ENCODE measurements at regions not wholly inside any gene's neighbourhood (a gene's known extent, or its start where the extent isn't known, plus 50 kb on each side); places are given as distances from the start of the nearest gene placed in this dataset.

DNA sequence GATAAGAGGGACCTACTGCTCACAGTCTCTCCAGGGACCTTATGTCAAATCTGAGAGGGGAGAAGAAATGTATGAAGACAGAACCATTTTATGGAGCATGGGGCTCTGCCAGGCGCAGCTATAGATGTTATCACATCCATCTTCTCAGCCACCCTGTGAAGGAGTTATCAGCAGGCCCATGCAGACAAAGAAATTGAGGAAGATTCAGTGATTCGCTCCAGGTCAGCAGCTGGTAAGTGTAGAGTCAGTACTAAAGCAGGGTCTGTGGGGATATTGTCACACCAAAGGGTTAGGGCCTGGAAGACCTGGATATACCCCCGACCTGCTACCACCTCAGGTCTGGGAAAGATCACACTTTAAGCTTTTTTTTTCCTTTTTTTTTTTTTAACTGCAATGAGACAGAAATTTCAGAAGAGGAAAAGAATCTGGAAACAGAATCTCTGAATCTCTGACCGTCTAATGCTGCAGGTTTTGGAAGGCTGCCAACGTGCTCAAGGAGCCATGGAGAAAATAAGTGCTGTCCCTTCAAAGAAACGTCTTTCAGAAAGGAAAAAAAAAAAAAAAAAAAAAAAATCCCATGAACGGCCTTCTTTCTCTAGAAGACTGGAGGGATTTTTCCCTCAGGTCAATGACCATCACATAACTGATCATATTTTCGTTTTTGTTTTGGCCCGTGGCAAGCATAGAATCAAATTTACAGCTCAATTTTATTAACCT is 73.3 kb upstream of the PLEKHG7 start:
- no peak for DNase-seq (ENCODE audit: low spot score)
- H3K4me1 ChIP-seq (ENCODE audit: insufficient read depth, poor library complexity, severe bottlenecking): peaks cover 6% of the 10 kb centered on the region
- TF ChIP-seq CTCF (IDR thresholded peaks at IDR 0.05; ENCODE audit: poor library complexity, severe bottlenecking): no peak

DNA sequence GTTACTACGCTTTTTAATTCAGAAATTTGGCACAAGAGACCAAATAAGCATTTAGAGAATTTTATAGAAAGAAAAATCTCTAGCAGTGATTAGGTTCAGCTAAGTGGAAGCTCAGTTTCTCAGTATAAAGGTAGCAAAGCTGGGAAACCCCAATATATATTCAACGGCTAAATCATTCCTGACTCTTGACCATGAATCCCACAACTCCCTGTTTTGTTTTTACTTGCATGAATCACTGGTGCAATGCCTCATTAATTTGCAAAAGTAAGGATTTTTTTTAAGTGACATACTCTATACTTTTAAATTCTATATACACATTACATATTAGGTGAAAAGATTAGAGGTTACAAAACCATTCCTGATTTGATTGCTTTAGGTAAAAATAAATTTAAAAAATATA is 74.3 kb upstream of the PLEKHG7 start:
- Histone ChIP-seq H3K27me3 (ENCODE audit: insufficient read depth, poor library complexity, severe bottlenecking) (no peaks in the 10 kb centered on the region), H3K27ac (ENCODE audit: poor library complexity, severe bottlenecking) (no peak overlapping the region), H3K4me3 (ENCODE audit: severe bottlenecking) (no peak overlapping the region), H3K4me1 (ENCODE audit: insufficient read depth, poor library complexity, severe bottlenecking) (peaks cover 17% of the 10 kb centered on the region), H3K36me3 (ENCODE audit: low read depth) (no peaks in the 10 kb centered on the region), H3K9me3 (ENCODE audit: severe bottlenecking) (no peaks in the 10 kb centered on the region)
- DNase-seq (ENCODE audit: low spot score) (no peak), ATAC-seq (ENCODE audit: low read depth) (no peak)
- no peak for TF ChIP-seq CTCF (IDR thresholded peaks at IDR 0.05; ENCODE audit: poor library complexity, severe bottlenecking)

More for the DNA sequence above, 73.3 kb upstream of the PLEKHG7 start:
- Histone ChIP-seq H3K36me3 (ENCODE audit: low read depth) (no peaks in the 10 kb centered on the region), H3K9me3 (ENCODE audit: severe bottlenecking) (no peaks in the 10 kb centered on the region), H3K27me3 (ENCODE audit: insufficient read depth, poor library complexity, severe bottlenecking) (no peaks in the 10 kb centered on the region), H3K4me3 (ENCODE audit: severe bottlenecking) (no peak overlapping the region), H3K27ac (ENCODE audit: poor library complexity, severe bottlenecking) (no peak overlapping the region)
- no peak for ATAC-seq (ENCODE audit: low read depth)

GRCh38 chr12:92627511-92627910 is 75.3 kb upstream of the PLEKHG7 start:
- Histone ChIP-seq H3K9me3 (ENCODE audit: severe bottlenecking) (no peaks in the 10 kb centered on the region), H3K27ac (ENCODE audit: poor library complexity, severe bottlenecking) (no peak overlapping the region), H3K4me3 (ENCODE audit: severe bottlenecking) (no peak overlapping the region), H3K36me3 (ENCODE audit: low read depth) (no peaks in the 10 kb centered on the region), H3K4me1 (ENCODE audit: insufficient read depth, poor library complexity, severe bottlenecking) (peaks cover 25% of the 10 kb centered on the region), H3K27me3 (ENCODE audit: insufficient read depth, poor library complexity, severe bottlenecking) (no peaks in the 10 kb centered on the region)
- DNase-seq (ENCODE audit: low spot score): no peak
- TF ChIP-seq CTCF (IDR thresholded peaks at IDR 0.05; ENCODE audit: poor library complexity, severe bottlenecking): no peak
- no peak for ATAC-seq (ENCODE audit: low read depth)

- no peak for ATAC-seq (ENCODE audit: low read depth)
- no peaks in the 10 kb centered on the region for H3K36me3 ChIP-seq (ENCODE audit: low read depth)
- no peak for DNase-seq (ENCODE audit: low spot score)
Measured at GRCh38 chr12:92625639-92626310, 77.0 kb upstream of the PLEKHG7 start.

More at GRCh38 chr12:92625639-92626310, 77.0 kb upstream of the PLEKHG7 start:
- no peaks in the 10 kb centered on the region for H3K9me3 ChIP-seq (ENCODE audit: severe bottlenecking)
- no peak overlapping the region for H3K4me3 ChIP-seq (ENCODE audit: severe bottlenecking)
- peaks cover 36% of the 10 kb centered on the region for H3K4me1 ChIP-seq (ENCODE audit: insufficient read depth, poor library complexity, severe bottlenecking)
- TF ChIP-seq CTCF (IDR thresholded peaks at IDR 0.05; ENCODE audit: poor library complexity, severe bottlenecking): no peak
- H3K27me3 ChIP-seq (ENCODE audit: insufficient read depth, poor library complexity, severe bottlenecking): no peaks in the 10 kb centered on the region
- H3K27ac ChIP-seq (ENCODE audit: poor library complexity, severe bottlenecking): peak overlapping the region; percentile 94
